ENCODE measurements at regions not wholly inside any gene's neighbourhood (a gene's known extent, or its start where the extent isn't known, plus 50 kb on each side); places are given as distances from the start of the nearest gene placed in this dataset.

- no peak for DNase-seq
- no peaks in the 10 kb centered on the region for H3K36me3 ChIP-seq
- H3K4me3 ChIP-seq = no peak overlapping the region
- no peaks in the 10 kb centered on the region for H3K9me3 ChIP-seq
- H3K27me3 ChIP-seq = no peaks in the 10 kb centered on the region
- intact Hi-C loops (cut with DNase I) = no loop called here
- no peak overlapping the region for H3K27ac ChIP-seq
- WGBS, 2 donors = 52 to 54% methylated on average over 1 of the region's 1 CpG
- TF ChIP-seq CTCF (IDR thresholded peaks at IDR 0.05) (no peak), POLR2A (IDR thresholded peaks at IDR 0.05) (no peak)
- H3K4me1 ChIP-seq = no peaks in the 10 kb centered on the region
Measured at GRCh38 chr6:141641951-141642350, 490.8 kb upstream of the GJE1 start.

- H3K27ac ChIP-seq = no peak overlapping the region
- intact Hi-C loops (cut with DNase I) = no loop called here
- no peaks in the 10 kb centered on the region for H3K9me3 ChIP-seq
- H3K4me1 ChIP-seq = no peaks in the 10 kb centered on the region
- H3K4me3 ChIP-seq = no peak overlapping the region
- no peaks in the 10 kb centered on the region for H3K27me3 ChIP-seq
- H3K36me3 ChIP-seq = no peaks in the 10 kb centered on the region
- no peak for DNase-seq
- 17 to 23% methylated on average over 1 of the region's 1 CpG for WGBS, 2 donors
- TF ChIP-seq CTCF (IDR thresholded peaks at IDR 0.05) (no peak), POLR2A (IDR thresholded peaks at IDR 0.05) (no peak)
Measured at GRCh38 chr6:141641406-141641805, 491.3 kb upstream of the GJE1 start.

GRCh38 chr6:141635621-141636020, 497.1 kb upstream of the GJE1 start:
- TF ChIP-seq POLR2A (IDR thresholded peaks at IDR 0.05) (no peak), CTCF (IDR thresholded peaks at IDR 0.05) (no peak)
- Histone ChIP-seq H3K36me3 (no peaks in the 10 kb centered on the region), H3K27ac (no peak overlapping the region), H3K9me3 (no peaks in the 10 kb centered on the region), H3K4me3 (no peak overlapping the region), H3K4me1 (no peaks in the 10 kb centered on the region), H3K27me3 (no peaks in the 10 kb centered on the region)
- no peak for DNase-seq
- intact Hi-C loops (cut with DNase I) = no loop called here
- 90 to 96% methylated on average over 3 of the region's 3 CpGs for WGBS, 2 donors

- Histone ChIP-seq H3K27ac (no peak overlapping the region), H3K27me3 (no peaks in the 10 kb centered on the region), H3K9me3 (no peaks in the 10 kb centered on the region), H3K4me1 (no peaks in the 10 kb centered on the region), H3K4me3 (no peak overlapping the region), H3K36me3 (no peaks in the 10 kb centered on the region)
- WGBS, 2 donors = 59 to 73% methylated on average over 2 of the region's 2 CpGs
- DNase-seq = no peak
- intact Hi-C loops (cut with DNase I) = no loop called here
- no peak for TF ChIP-seq CTCF (IDR thresholded peaks at IDR 0.05)
- no peak for TF ChIP-seq POLR2A (IDR thresholded peaks at IDR 0.05)
Measured at GRCh38 chr6:141634269-141634668, 498.5 kb upstream of the GJE1 start.

- intact Hi-C loops (cut with DNase I) = no loop called here
Measured at GRCh38 chr6:141624301-141624700, 508.4 kb upstream of the GJE1 start.

More at GRCh38 chr6:141624301-141624700, 508.4 kb upstream of the GJE1 start:
- TF ChIP-seq POLR2A (IDR thresholded peaks at IDR 0.05) (no peak), CTCF (IDR thresholded peaks at IDR 0.05) (no peak)
- WGBS, 2 donors = 84 to 92% methylated on average over 3 of the region's 3 CpGs
- no peak overlapping the region for H3K27ac ChIP-seq
- H3K4me3 ChIP-seq = no peak overlapping the region
- no peaks in the 10 kb centered on the region for H3K4me1 ChIP-seq
- no peaks in the 10 kb centered on the region for H3K36me3 ChIP-seq
- DNase-seq = no peak
- no peaks in the 10 kb centered on the region for H3K9me3 ChIP-seq
- H3K27me3 ChIP-seq = no peaks in the 10 kb centered on the region
